ENCODE measurements at regions not wholly inside any gene's neighbourhood (a gene's known extent, or its start where the extent isn't known, plus 50 kb on each side); places are given as distances from the start of the nearest gene placed in this dataset.

- no peaks in the 10 kb centered on the region for H3K36me3 ChIP-seq (ENCODE audit: control insufficient read depth in 4 of 4, insufficient read depth in 4 of 4, low read length in 4 of 4)
- TF ChIP-seq CTCF (IDR thresholded peaks at IDR 0.05; ENCODE audit: control extremely low read depth, extremely low read depth) = no peak
- H3K9ac ChIP-seq (ENCODE audit: insufficient read depth in 1 of 2, low read length in 2 of 2) = no peak overlapping the region
- ATAC-seq (ENCODE audit: insufficient read depth, low FRiP score) (no peak), DNase-seq (peak in 2 of 3 donors; percentile 38 to 73)
- no peaks in the 10 kb centered on the region for H3K9me3 ChIP-seq (ENCODE audit: control insufficient read depth in 4 of 4, insufficient read depth in 3 of 4, low read length in 3 of 4)
- H3K27ac ChIP-seq (ENCODE audit: low read depth in 1 of 2, low read length in 1 of 2) = peak overlapping the region in 1 of 2 donors; percentile 51
- H3K4me1 ChIP-seq (ENCODE audit: control insufficient read depth in 5 of 5, insufficient read depth in 5 of 5, low read length in 5 of 5) = peaks cover 0 to 2% (median 0%) of the 10 kb centered on the region in 5 donors
- no peaks in the 10 kb centered on the region for H3K27me3 ChIP-seq (ENCODE audit: control insufficient read depth in 3 of 3, insufficient read depth in 3 of 3, low read length in 2 of 3)
- H3K4me3 ChIP-seq = no peak overlapping the region
- WGBS, 2 donors = 47 to 54% methylated on average over 11 of the region's 11 CpGs
Observed at GRCh38 chr6:11462742-11463397, 74.7 kb upstream of the TMEM170B start.

- DNase-seq (peak in 2 of 3 donors; percentile 26 to 64), ATAC-seq (ENCODE audit: insufficient read depth, low FRiP score) (peak; percentile 48)
- Histone ChIP-seq H3K36me3 (ENCODE audit: control insufficient read depth in 4 of 4, insufficient read depth in 4 of 4, low read length in 4 of 4) (no peaks in the 10 kb centered on the region), H3K4me3 (no peak overlapping the region), H3K27ac (ENCODE audit: low read depth in 1 of 2, low read length in 1 of 2) (peak overlapping the region in 1 of 2 donors; percentile 67), H3K4me1 (ENCODE audit: control insufficient read depth in 5 of 5, insufficient read depth in 5 of 5, low read length in 5 of 5) (peaks cover 0 to 2% (median 0%) of the 10 kb centered on the region in 5 donors), H3K9ac (ENCODE audit: insufficient read depth in 1 of 2, low read length in 2 of 2) (no peak overlapping the region), H3K9me3 (ENCODE audit: control insufficient read depth in 4 of 4, insufficient read depth in 3 of 4, low read length in 3 of 4) (no peaks in the 10 kb centered on the region), H3K27me3 (ENCODE audit: control insufficient read depth in 3 of 3, insufficient read depth in 3 of 3, low read length in 2 of 3) (no peaks in the 10 kb centered on the region)
- WGBS, 2 donors = 53 to 66% methylated on average over 7 of the region's 7 CpGs
- no peak for TF ChIP-seq CTCF (IDR thresholded peaks at IDR 0.05; ENCODE audit: control extremely low read depth, extremely low read depth)
Observed at GRCh38 chr6:11460837-11461661, 76.5 kb upstream of the TMEM170B start.

- peak in 1 of 3 donors; percentile 38 for DNase-seq
Observed at GRCh38 chr6:11460001-11460668, 77.4 kb upstream of the TMEM170B start.

More at GRCh38 chr6:11460001-11460668, 77.4 kb upstream of the TMEM170B start:
- peak overlapping the region in 1 of 2 donors; percentile 80 for H3K27ac ChIP-seq (ENCODE audit: low read depth in 1 of 2, low read length in 1 of 2)
- H3K4me1 ChIP-seq (ENCODE audit: control insufficient read depth in 5 of 5, insufficient read depth in 5 of 5, low read length in 5 of 5) = peaks cover 0 to 2% (median 0%) of the 10 kb centered on the region in 5 donors
- H3K4me3 ChIP-seq = no peak overlapping the region
- no peaks in the 10 kb centered on the region for H3K27me3 ChIP-seq (ENCODE audit: control insufficient read depth in 3 of 3, insufficient read depth in 3 of 3, low read length in 2 of 3)
- 61 to 67% methylated on average over 4 of the region's 4 CpGs for WGBS, 2 donors
- H3K9me3 ChIP-seq (ENCODE audit: control insufficient read depth in 4 of 4, insufficient read depth in 3 of 4, low read length in 3 of 4) = no peaks in the 10 kb centered on the region
- no peaks in the 10 kb centered on the region for H3K36me3 ChIP-seq (ENCODE audit: control insufficient read depth in 4 of 4, insufficient read depth in 4 of 4, low read length in 4 of 4)
- ATAC-seq (ENCODE audit: insufficient read depth, low FRiP score) = no peak
- TF ChIP-seq CTCF (IDR thresholded peaks at IDR 0.05; ENCODE audit: control extremely low read depth, extremely low read depth) = peak; percentile 6
- H3K9ac ChIP-seq (ENCODE audit: insufficient read depth in 1 of 2, low read length in 2 of 2) = no peak overlapping the region
